ENCODE measurements at regions not wholly inside any gene's neighbourhood (a gene's known extent, or its start where the extent isn't known, plus 50 kb on each side); places are given as distances from the start of the nearest gene placed in this dataset.

DNA sequence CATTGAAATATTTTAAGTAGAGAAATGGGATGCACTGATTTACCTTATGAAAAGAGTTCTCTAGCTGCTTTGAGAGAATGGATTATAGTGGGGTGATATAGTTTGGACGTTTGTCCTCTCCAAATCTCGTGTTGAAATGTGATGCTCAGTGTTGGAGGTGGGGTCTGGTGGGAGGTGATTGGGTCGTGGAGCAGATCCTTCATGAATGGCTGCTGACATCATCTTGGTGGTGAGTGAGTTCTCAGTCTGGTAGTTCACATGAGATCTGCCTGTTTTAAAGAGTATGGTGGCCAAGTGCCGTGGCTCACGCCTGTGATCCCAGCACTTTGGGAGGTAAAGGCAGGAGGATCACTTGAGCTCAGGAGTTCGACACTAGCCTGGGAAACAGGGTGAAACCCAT is 58.7 kb upstream of the SH3RF3 start:
- Mint-ChIP-seq H3K4me1 (no peaks in the 10 kb centered on the region), H3K9me3 (peaks cover 0 to 3% (median 2%) of the 10 kb centered on the region in 3 donors), H3K27ac (no peak overlapping the region), H3K4me3 (no peak overlapping the region), H3K27me3 (peaks cover 9% of the 10 kb centered on the region), H3K36me3 (peaks cover 2% of the 10 kb centered on the region)

DNA sequence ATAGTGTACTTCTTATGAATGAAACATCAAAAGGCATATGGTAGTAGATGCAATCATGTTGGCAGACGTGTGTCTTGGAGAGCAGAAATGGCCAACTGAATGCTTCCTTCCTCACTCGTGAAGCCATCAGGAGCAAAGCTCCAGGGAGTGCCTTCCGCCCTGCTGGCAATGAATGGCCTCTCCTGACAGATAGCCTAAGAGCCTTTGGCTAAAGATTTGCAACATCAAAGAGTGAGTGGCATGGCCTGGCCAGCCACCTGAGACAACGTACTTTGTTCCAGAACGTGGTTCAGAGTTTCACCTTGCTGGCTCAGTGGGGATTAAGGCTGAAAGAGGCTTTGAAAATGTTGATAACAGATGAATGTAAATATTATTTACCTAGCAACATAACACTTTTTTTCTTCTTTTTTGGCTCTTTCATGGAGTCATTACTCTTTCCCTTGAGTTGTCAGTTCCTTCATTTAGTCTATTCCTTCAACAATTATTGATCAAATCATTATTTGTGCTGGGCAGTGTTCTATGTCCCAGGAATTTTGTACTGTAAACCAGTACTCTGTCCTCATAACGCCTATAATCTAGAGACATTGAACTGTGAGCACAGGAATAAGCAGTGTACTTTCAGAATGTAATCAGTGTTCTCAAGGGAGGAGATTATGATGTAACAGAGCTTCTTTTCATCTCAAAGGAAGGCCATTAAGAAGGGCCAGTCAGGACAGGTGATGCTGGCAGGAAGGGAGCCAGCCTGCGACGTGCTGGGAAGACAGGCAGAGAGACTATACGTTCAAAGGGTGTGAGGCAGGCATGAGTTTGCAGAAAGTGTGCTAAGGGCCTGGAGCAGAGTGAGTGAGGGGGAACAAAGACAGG is 59.4 kb upstream of the SH3RF3 start:
- peaks cover 0 to 3% (median 2%) of the 10 kb centered on the region in 3 donors for H3K9me3 Mint-ChIP-seq
- H3K36me3 Mint-ChIP-seq = peaks cover 2% of the 10 kb centered on the region
- no peaks in the 10 kb centered on the region for H3K4me1 Mint-ChIP-seq
- peaks cover 9% of the 10 kb centered on the region for H3K27me3 Mint-ChIP-seq
- H3K27ac Mint-ChIP-seq = no peak overlapping the region
- H3K4me3 Mint-ChIP-seq = no peak overlapping the region

DNA sequence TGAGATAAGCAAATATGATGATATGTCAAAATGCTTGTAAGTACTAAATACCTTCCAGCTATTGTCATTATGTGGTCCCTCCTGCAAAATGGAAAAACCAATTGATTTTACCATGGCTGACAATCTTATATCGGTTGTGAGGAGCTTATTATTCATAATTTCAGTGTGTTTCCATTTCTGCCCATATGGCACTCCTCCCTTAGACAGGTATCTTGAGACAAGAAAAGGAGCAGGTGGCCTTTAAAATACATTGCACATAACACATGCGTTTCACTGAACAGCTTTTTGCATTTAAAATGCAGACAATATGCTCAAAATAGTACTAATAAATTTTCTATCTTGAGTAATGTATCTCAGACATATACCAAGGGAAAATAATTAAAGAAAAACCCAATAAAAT is 60.2 kb upstream of the SH3RF3 start:
- Mint-ChIP-seq H3K27me3 (peaks cover 12% of the 10 kb centered on the region), H3K4me1 (no peaks in the 10 kb centered on the region), H3K27ac (no peak overlapping the region), H3K36me3 (peaks cover 2% of the 10 kb centered on the region), H3K4me3 (no peak overlapping the region), H3K9me3 (peaks cover 0 to 5% (median 2%) of the 10 kb centered on the region in 3 donors)

DNA sequence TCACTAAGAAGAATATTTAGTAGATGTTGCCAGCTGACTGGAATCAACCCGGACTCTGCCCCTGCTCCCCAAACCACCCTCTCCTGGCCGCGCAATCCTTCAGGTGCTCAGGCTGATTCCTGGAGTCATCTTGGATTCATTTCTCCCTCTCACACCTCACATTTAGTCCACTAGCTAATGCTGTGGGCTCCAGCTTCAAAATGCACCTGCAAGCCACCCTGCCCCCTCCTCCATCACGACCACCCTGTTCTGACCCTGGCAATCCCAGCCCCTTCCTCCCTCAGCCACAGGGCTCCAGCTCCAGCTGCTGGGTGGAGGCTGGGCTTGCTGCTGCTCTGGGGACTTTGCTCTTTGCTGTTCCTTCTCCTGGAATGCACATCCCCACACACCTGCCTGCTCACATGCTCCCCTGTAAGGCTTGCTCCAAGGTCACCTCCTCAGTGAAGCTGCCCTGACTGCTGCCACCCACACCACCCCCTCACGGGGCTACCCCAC is 61.3 kb upstream of the SH3RF3 start:
- Mint-ChIP-seq H3K4me1 (no peaks in the 10 kb centered on the region), H3K4me3 (no peak overlapping the region), H3K27ac (peak overlapping the region in 1 of 3 donors; percentile 25), H3K9me3 (peaks cover 0 to 6% (median 2%) of the 10 kb centered on the region in 3 donors), H3K36me3 (peaks cover 2% of the 10 kb centered on the region), H3K27me3 (peaks cover 16% of the 10 kb centered on the region)

DNA sequence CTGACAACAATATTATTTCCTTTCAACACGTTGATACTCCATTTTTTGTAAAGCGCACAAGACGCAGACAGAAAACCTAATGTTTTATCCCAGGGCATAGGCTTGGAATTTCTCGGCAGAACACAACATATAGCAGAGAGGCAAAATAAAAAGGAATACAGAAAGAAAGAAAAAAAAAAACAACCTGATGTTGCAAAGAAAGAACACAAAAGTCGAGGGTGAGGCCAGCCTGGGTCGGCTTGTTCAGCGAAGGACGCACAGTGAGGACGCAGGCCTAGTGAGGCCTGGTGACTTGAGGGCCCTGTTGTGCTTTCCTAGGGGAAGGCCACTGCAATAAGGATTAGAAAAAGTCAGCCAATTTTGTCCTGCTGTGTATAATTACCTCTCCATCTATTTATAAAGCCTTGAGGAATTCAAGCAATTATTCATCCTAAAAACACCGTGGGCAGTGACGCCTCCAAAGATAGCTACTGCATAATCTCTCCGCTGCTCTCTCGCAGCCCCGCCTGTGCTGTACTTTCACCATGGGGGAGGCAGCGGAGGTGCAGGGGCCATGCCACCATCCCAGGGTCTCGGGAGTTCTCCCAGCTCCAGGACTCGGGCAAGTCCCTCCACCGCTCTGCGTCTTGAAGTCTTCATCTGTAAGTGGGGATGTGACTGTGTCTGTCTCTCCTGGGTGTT is 61.9 kb upstream of the SH3RF3 start:
- peaks cover 16% of the 10 kb centered on the region for H3K27me3 Mint-ChIP-seq
- H3K9me3 Mint-ChIP-seq = peaks cover 0 to 6% (median 2%) of the 10 kb centered on the region in 3 donors
- no peaks in the 10 kb centered on the region for H3K4me1 Mint-ChIP-seq
- peak overlapping the region in 1 of 4 donors; percentile 23 for H3K4me3 Mint-ChIP-seq
- H3K27ac Mint-ChIP-seq = no peak overlapping the region
- H3K36me3 Mint-ChIP-seq = peaks cover 2% of the 10 kb centered on the region

DNA sequence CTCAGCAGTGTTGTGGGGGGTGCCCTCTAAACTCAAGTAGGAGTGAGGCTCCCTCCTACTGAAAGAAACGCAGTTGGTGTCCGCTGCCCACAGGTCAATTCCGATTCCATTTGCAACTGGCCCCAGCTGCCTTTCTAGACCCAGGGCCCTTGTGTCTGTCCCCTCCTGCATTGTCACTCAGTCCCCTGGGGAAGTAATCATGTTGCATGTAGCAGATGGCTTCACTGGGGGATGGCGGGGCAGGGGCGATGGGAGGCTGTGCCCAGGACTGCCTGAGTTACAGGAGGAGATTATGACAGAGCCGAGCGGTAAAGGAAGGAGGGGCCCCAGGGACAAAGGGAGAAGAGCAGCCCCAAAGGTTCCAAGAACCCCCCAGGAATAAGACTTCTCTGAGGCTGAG is 62.5 kb upstream of the SH3RF3 start:
- Mint-ChIP-seq H3K4me3 (no peak overlapping the region), H3K27me3 (peaks cover 18% of the 10 kb centered on the region), H3K27ac (no peak overlapping the region), H3K4me1 (no peaks in the 10 kb centered on the region), H3K9me3 (peaks cover 0 to 6% (median 2%) of the 10 kb centered on the region in 3 donors), H3K36me3 (no peaks in the 10 kb centered on the region)

DNA sequence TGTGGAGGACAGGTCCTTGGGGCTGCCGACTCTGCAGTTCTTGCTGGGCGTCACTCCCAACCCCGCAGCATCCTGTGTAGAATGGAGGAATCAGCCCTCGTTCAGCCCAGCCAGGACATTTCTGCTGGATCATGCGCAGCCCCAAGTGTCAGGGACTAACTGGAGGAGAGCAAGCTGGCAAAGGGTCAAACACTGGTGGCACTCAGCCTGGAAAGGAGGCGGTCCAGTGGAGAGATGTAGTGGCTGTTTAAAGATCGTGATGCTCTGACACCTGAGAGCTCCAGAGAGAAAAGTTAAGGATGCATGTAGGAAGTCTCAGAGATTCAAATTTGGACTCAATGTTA is 63.6 kb upstream of the SH3RF3 start:
- Mint-ChIP-seq H3K4me3 (no peak overlapping the region), H3K27me3 (peaks cover 17% of the 10 kb centered on the region), H3K4me1 (no peaks in the 10 kb centered on the region), H3K27ac (no peak overlapping the region), H3K36me3 (no peaks in the 10 kb centered on the region), H3K9me3 (peaks cover 0 to 6% (median 0%) of the 10 kb centered on the region in 3 donors)

DNA sequence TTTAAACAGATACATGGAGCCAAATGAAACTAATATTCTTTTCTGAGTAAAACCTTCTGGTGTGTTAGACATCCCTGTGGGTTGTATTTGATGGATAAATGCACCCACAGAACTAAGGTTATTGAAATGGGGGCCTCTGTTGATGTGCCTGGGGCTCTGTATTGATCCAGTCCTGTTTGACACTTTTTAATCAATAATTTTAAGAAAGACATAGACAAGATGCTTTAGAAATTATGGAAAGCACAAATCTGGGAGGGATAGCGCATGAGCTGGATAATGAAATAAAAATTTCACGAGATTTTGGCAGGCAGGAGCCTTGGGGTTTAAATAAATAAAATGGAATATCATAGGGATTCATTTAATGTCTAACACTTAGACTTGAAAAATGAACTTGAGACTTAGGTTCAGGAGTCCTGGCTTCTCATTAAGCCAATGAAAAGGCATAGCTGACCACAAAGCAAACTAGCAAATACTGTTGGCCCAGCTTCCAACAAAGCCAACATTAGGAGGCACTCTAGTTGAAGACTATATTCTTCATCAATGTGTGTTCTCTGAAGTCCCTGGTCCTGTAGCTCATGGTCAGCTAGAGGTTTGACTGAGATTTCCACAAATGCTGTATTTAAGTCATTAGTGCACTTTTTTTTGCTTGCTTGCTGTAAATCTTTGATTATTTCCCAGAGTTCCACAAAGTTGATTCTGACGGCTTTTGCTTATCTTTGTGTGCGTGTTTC is 64.2 kb upstream of the SH3RF3 start:
- Mint-ChIP-seq H3K9me3 (peaks cover 0 to 4% (median 0%) of the 10 kb centered on the region in 3 donors), H3K27ac (no peak overlapping the region), H3K4me3 (no peak overlapping the region), H3K4me1 (peaks cover 0 to 2% (median 0%) of the 10 kb centered on the region in 3 donors), H3K36me3 (no peaks in the 10 kb centered on the region), H3K27me3 (peaks cover 14% of the 10 kb centered on the region)

DNA sequence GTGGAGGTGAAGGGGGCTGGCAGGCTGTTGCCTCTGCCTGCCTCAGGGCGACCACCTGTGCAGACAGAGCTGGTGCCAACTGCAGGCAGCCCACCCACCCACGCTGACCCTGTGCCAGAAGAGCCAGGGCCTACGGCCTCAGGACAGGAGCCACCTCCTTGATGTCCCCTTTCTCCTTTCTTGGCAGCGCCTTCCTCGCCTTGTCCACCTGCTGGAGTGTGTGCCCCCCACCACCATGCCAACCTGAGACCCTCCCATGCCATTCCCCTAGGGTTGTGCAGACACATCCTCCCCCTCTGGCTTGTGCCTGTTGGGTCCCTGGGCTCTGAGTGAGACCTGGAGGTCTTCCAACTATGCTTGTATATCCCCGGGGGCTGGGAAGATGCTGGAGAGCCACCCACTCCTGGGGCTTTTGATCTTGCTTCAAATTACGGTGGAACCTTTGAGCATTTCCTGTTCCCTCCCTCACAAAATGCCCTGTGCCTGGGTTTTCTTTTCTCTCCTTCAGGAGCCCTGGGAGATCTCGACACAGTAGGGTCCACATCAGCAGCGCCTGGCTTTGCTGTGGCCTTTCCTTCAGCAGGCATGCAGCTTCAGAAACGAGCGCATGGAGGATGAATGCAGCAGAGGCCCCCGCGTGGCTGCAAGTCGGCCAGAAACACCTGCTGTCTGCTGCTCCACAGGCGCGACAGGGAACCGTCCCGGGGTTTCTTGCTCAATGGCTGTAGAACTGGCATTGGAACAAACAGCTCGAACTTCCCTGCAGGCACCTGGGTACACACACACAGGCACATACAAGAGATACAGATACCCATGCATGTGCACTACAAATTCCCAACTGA is 65.9 kb upstream of the SH3RF3 start:
- H3K4me3 Mint-ChIP-seq = no peak overlapping the region
- no peaks in the 10 kb centered on the region for H3K36me3 Mint-ChIP-seq
- peaks cover 20% of the 10 kb centered on the region for H3K27me3 Mint-ChIP-seq
- no peak overlapping the region for H3K27ac Mint-ChIP-seq
- H3K4me1 Mint-ChIP-seq = peaks cover 0 to 2% (median 0%) of the 10 kb centered on the region in 3 donors
- peaks cover 0 to 3% (median 0%) of the 10 kb centered on the region in 3 donors for H3K9me3 Mint-ChIP-seq

DNA sequence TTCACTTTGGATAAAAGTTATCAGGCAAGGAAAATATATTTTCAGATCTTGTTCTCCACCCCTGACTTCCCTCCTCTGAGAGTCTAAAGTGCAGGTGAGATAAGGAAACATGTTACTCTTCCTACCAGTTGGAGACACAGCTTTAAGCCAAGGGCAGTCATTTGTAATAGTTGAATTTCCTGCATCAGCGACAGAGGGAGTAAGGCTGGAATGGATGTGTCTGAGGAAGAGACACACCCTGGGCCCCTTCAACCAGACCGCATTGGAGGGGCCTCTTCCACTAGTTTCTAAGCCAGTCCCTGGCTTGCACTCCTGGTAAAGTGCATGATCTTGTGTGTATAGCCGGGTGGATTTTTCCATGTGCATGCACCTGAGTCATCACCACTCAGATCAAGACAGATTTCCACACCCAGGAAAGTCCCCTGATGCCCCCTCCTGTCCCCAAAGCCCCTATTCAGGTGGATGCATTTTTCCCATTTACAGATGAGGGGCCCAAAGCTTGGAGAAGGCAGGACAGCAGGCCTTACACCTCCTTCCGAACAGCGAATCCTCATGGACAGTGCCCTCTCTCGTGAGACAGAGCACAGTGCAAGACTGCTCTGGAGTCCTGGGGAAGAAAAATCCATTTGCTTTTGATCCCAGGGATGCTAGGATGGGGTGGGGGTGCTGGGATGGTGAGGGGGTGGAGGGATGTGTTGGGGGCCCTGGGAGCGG is 66.7 kb upstream of the SH3RF3 start:
- H3K9me3 Mint-ChIP-seq = peaks cover 0 to 3% (median 0%) of the 10 kb centered on the region in 3 donors
- H3K4me1 Mint-ChIP-seq = peaks cover 0 to 2% (median 0%) of the 10 kb centered on the region in 3 donors
- H3K27ac Mint-ChIP-seq = no peak overlapping the region
- H3K36me3 Mint-ChIP-seq = no peaks in the 10 kb centered on the region
- H3K27me3 Mint-ChIP-seq = peaks cover 17% of the 10 kb centered on the region
- H3K4me3 Mint-ChIP-seq = no peak overlapping the region

DNA sequence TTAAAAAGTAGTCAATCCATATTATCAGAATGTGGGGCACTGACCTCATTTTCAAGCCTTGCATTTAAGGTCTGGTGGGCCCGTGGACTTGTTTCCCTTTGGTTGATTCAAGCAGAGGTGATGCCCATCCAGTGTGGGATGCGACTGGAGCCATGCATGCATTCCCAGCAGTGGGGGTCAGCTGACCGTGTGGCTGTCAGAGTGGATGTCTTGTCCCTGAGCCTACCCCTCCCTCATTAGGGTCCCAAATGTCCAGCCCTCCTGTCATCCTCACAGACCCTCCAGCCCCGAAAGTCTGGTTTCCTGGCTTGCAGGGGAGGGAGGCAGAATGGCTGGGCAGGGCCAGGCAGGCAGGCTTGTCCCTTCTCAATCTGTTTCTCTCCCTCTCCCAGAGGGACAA is 67.3 kb upstream of the SH3RF3 start:
- no peak overlapping the region for H3K27ac Mint-ChIP-seq
- H3K4me1 Mint-ChIP-seq = peaks cover 0 to 2% (median 0%) of the 10 kb centered on the region in 3 donors
- H3K36me3 Mint-ChIP-seq = no peaks in the 10 kb centered on the region
- H3K27me3 Mint-ChIP-seq = peaks cover 17% of the 10 kb centered on the region
- H3K9me3 Mint-ChIP-seq = peaks cover 0 to 3% (median 0%) of the 10 kb centered on the region in 3 donors
- H3K4me3 Mint-ChIP-seq = no peak overlapping the region

DNA sequence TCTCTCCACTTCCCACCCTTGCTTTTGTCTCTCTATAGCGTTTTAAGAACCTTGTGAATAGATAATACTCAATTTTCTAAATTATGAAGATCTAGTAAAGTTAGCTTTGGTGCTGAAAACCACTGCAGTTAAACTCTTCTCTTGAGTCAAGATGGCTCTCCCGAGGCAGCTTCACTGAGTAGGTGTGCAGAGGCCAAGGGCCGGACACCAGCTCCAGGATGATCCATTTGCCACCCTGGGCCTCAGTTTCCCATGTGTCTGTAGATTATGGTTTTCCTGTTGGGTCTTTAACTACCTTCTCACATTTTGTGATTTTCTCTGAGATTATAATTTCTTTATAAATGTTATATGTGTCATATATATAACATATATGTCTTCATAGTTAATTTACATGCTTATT is 68.5 kb upstream of the SH3RF3 start:
- Mint-ChIP-seq H3K9me3 (peaks cover 0 to 3% (median 0%) of the 10 kb centered on the region in 3 donors), H3K4me3 (no peak overlapping the region)

DNA sequence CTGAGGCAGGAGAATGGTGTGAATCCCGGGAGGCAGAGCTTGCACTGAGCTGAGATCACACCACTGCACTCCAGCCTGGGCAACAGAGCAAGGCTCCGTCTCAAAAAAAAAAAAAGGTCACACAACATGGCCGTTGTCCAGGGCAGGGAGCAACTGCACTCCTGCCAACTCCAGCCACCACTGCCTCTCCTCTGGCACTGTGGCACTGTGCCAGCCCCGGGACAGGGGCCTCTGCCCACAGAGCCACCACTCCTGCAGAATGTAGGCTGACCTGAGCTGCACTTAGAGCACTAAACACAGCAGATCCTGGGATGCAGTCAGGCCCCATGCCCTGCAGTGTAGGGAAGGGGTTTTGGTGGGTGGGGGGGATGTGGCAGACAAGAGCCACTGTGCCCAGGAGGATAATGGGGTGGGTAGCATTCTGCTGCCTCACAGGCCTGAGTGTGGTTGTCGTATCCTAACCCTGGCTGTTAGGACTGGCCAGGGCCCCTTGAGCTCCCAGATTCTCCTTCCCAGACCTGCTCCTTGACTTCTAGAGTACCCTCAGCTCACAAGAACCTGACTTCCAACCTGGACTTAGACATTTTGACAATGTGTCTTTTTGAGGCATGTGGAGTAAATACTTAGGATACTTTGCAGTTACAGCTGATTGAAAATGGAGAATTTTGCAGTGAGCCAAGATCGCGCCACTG is 69.4 kb upstream of the SH3RF3 start:
- Mint-ChIP-seq H3K27me3 (peaks cover 22% of the 10 kb centered on the region), H3K9me3 (peaks cover 0 to 3% (median 0%) of the 10 kb centered on the region in 3 donors), H3K4me3 (no peak overlapping the region), H3K27ac (no peak overlapping the region), H3K36me3 (no peaks in the 10 kb centered on the region), H3K4me1 (peaks cover 0 to 2% (median 0%) of the 10 kb centered on the region in 3 donors)

More for the DNA sequence above, 68.5 kb upstream of the SH3RF3 start:
- Mint-ChIP-seq H3K4me1 (peaks cover 0 to 2% (median 0%) of the 10 kb centered on the region in 3 donors), H3K27me3 (peaks cover 22% of the 10 kb centered on the region), H3K36me3 (no peaks in the 10 kb centered on the region), H3K27ac (no peak overlapping the region)
